ENCODE measurements at regions not wholly inside any gene's neighbourhood (a gene's known extent, or its start where the extent isn't known, plus 50 kb on each side); places are given as distances from the start of the nearest gene placed in this dataset.
"Not testable (repeated sequence)": the region's sequence is repeated elsewhere in the genome, so short reads cannot be mapped to it uniquely, and the experiment has no call there.

- Histone ChIP-seq H3K79me2 (ENCODE audit: insufficient read depth) (no peaks in the 10 kb centered on the region), H3K4me2 (no peak overlapping the region), H3K36me3 (replicated peaks in 1 of 2; ENCODE audit: control insufficient read depth in 1 of 2, insufficient read depth in 2 of 2, low read length in 1 of 2) (no peaks in the 10 kb centered on the region), H3K4me3 (ENCODE audit: low read depth in 2 of 2, low read length in 1 of 2) (no peak overlapping the region), H3K9me2 (no peaks in the 10 kb centered on the region), H3K4me1 (ENCODE audit: control insufficient read depth in 1 of 2, insufficient read depth in 2 of 2, low read depth in 1 of 2, low read length in 1 of 2) (peaks cover 0 to 4% of the 10 kb centered on the region in 2 experiments; a peak in 1 of 4 replicates), H3F3A (replicated peaks; ENCODE audit: insufficient read depth) (no peaks in the 10 kb centered on the region), H3K27ac (ENCODE audit: low read depth in 2 of 2, low read length in 1 of 2) (no peak overlapping the region), H2AFZ (ENCODE audit: low read depth) (no peak overlapping the region), H3K27me3 (ENCODE audit: insufficient read depth) (no peaks in the 10 kb centered on the region), H3K9me3 (peaks cover 17% of the 10 kb centered on the region; the same call in 1 of the 2 replicates), H3K9ac (no peak overlapping the region), H4K20me1 (ENCODE audit: insufficient read depth) (no peaks in the 10 kb centered on the region)
- DNase-seq = no peak
- POLR2A ChIA-PET = no interaction called here
- WGBS (ENCODE audit: low lambda C conversion rate) = 92% methylated on average over 1 of the region's 1 CpG
- CTCF ChIA-PET = no interaction called here
- TF ChIP-seq SMC3 (IDR thresholded peaks at IDR 0.05; ENCODE audit: low read depth, low read length) (no peak), TEAD4 (IDR thresholded peaks at IDR 0.05; ENCODE audit: borderline replicate concordance, insufficient read depth) (no peak), NRF1 (IDR thresholded peaks at IDR 0.05; ENCODE audit: low read depth, low read length) (no peak), EZH2phosphoT487 (IDR thresholded peaks at IDR 0.05; ENCODE audit: borderline replicate concordance, low read depth) (no peak), TCF12 (IDR thresholded peaks at IDR 0.05) (no peak), RXRA (IDR thresholded peaks at IDR 0.05; ENCODE audit: borderline replicate concordance, low read depth) (no peak), EP300 (IDR thresholded peaks at IDR 0.05; ENCODE audit: borderline replicate concordance in 1 of 2, low read depth in 1 of 2, low read length in 1 of 2) (no peak), MEF2A (IDR thresholded peaks at IDR 0.05; ENCODE audit: borderline replicate concordance, low read depth) (no peak), SIN3A (IDR thresholded peaks at IDR 0.05; ENCODE audit: borderline replicate concordance, low read depth, low read length) (no peak), JUND (IDR thresholded peaks at IDR 0.05) (no peak)
- TF ChIP-seq, protein P1, sequence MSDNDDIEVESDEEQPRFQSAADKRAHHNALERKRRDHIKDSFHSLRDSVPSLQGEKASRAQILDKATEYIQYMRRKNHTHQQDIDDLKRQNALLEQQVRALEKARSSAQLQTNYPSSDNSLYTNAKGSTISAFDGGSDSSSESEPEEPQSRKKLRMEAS (IDR thresholded peaks at IDR 0.05; ENCODE audit: low read depth) = no peak
Measured at GRCh38 chr12:68441167-68441566, 109.0 kb upstream of the MDM1 start.

GRCh38 chr12:68442353-68442972 is 110.3 kb upstream of the MDM1 start:
- H3K4me2 ChIP-seq; H2AFZ ChIP-seq (ENCODE audit: low read depth); POLR2A ChIA-PET; H3F3A ChIP-seq (replicated peaks; ENCODE audit: insufficient read depth); H3K4me1 ChIP-seq (ENCODE audit: control insufficient read depth in 1 of 2, insufficient read depth in 2 of 2, low read depth in 1 of 2, low read length in 1 of 2); DNase-seq; CTCF ChIA-PET; H3K27ac ChIP-seq (ENCODE audit: low read depth in 2 of 2, low read length in 1 of 2); H3K79me2 ChIP-seq (ENCODE audit: insufficient read depth); H3K9me2 ChIP-seq; H3K4me3 ChIP-seq (ENCODE audit: low read depth in 2 of 2, low read length in 1 of 2); H3K9ac ChIP-seq; H3K36me3 ChIP-seq (replicated peaks in 1 of 2; ENCODE audit: control insufficient read depth in 1 of 2, insufficient read depth in 2 of 2, low read length in 1 of 2); H4K20me1 ChIP-seq (ENCODE audit: insufficient read depth); H3K27me3 ChIP-seq (ENCODE audit: insufficient read depth): not testable (repeated sequence)
- 72% methylated on average over 3 of the region's 3 CpGs for WGBS (ENCODE audit: low lambda C conversion rate)
- H3K9me3 ChIP-seq = peaks cover 17% of the 10 kb centered on the region; the same call in 1 of the 2 replicates

DNA sequence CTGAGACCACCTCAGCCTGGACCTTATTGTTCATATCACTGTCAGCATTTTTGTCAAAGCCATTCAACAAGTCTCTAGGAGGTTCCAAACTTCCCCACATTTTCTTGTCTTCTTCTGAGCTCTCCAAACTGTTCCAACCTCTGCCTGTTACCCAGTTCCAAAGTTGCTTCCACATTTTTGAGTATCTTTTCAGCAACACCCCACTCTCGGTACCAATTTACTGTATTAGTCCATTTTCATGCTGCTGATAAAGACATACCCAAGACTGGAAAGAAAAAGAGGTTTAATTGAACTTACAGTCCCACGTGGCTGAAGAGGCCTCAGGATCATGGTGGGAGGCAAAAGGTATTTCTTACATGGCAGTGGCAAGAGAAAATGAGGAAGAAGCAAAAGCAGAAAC is 111.5 kb upstream of the MDM1 start:
- H3K9me2 ChIP-seq; H3K4me1 ChIP-seq (ENCODE audit: control insufficient read depth in 1 of 2, insufficient read depth in 2 of 2, low read depth in 1 of 2, low read length in 1 of 2); H4K20me1 ChIP-seq (ENCODE audit: insufficient read depth); H3K79me2 ChIP-seq (ENCODE audit: insufficient read depth); H3F3A ChIP-seq (replicated peaks; ENCODE audit: insufficient read depth); POLR2A ChIA-PET; H3K27ac ChIP-seq (ENCODE audit: low read depth in 2 of 2, low read length in 1 of 2); H3K36me3 ChIP-seq (replicated peaks in 1 of 2; ENCODE audit: control insufficient read depth in 1 of 2, insufficient read depth in 2 of 2, low read length in 1 of 2); H3K4me2 ChIP-seq; CTCF ChIA-PET; H2AFZ ChIP-seq (ENCODE audit: low read depth); H3K27me3 ChIP-seq (ENCODE audit: insufficient read depth); H3K9ac ChIP-seq; H3K4me3 ChIP-seq (ENCODE audit: low read depth in 2 of 2, low read length in 1 of 2); DNase-seq: not testable (repeated sequence)
- 52% methylated on average over 2 of the region's 2 CpGs for whole genome bisulfite sequencing (ENCODE audit: low lambda C conversion rate)
- H3K9me3 ChIP-seq = peaks cover 17% of the 10 kb centered on the region; the same call in 1 of the 2 replicates
